AG09319 (cell line): ENCODE measurements at regions not wholly inside any gene's neighbourhood (a gene's known extent, or its start where the extent isn't known, plus 50 kb on each side); places are given as distances from the start of the nearest gene placed in this dataset.
A peak's percentile ranks its signal among the peaks of the same experiment; 100 is the strongest.

Source experiments
- DNase-seq: peaks from one replicate; pipeline ENCODE4 v3.0.0-alpha.2; 2010; ENCODE audit warnings: low read depth; ENCODE audit errors: extremely low read depth
- TF ChIP-seq, protein P1 (sequence below): IDR thresholded peaks from 2 replicates; pipeline ENCODE4 v1.5.1; 2011; ENCODE audit warnings: low read depth, mild to moderate bottlenecking, inconsistent platforms, low read length, moderate library complexity

DNA sequence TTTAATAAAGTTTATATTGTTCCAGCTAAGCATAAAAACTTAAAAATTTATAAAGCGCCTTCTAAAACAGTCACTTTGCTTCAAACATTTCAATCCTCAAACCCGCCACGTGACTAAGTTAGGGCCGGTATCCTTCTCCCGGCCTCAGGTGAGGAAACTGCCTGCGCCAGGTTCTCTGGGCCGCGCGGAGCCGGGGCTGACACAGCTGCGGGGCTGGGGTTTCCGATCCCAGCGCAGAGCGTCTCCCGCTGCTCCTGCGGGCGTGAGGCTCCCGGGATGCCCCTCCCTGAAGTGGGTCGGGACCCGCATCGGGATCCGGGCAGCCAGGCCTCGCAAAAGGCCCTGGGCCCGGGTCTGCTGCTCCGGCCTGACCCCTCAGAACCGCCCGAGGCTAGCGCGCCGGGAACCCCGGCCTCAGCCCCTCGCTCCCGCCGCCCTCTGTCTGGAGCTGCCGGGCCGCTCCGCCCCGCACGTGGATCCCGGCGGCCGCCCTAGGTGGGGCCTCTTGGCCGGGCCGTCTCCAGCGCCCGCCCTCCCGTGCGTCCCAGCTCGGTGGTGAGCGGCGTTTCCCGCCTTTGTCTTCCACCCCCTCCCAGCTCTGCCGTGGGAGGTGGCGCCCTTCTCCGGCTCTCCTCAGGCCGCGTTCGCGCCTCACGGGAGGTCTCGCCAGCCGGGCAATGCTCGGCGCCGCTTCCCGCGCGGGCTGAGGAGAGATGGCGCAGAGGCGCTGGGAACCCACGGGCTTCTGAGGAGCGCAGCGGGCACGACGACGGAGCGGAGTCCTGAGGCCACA, 267.9 kb downstream of the DLL1 start:
- no peak for DNase-seq
- TF ChIP-seq, protein P1, sequence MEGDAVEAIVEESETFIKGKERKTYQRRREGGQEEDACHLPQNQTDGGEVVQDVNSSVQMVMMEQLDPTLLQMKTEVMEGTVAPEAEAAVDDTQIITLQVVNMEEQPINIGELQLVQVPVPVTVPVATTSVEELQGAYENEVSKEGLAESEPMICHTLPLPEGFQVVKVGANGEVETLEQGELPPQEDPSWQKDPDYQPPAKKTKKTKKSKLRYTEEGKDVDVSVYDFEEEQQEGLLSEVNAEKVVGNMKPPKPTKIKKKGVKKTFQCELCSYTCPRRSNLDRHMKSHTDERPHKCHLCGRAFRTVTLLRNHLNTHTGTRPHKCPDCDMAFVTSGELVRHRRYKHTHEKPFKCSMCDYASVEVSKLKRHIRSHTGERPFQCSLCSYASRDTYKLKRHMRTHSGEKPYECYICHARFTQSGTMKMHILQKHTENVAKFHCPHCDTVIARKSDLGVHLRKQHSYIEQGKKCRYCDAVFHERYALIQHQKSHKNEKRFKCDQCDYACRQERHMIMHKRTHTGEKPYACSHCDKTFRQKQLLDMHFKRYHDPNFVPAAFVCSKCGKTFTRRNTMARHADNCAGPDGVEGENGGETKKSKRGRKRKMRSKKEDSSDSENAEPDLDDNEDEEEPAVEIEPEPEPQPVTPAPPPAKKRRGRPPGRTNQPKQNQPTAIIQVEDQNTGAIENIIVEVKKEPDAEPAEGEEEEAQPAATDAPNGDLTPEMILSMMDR: no peak

DNA sequence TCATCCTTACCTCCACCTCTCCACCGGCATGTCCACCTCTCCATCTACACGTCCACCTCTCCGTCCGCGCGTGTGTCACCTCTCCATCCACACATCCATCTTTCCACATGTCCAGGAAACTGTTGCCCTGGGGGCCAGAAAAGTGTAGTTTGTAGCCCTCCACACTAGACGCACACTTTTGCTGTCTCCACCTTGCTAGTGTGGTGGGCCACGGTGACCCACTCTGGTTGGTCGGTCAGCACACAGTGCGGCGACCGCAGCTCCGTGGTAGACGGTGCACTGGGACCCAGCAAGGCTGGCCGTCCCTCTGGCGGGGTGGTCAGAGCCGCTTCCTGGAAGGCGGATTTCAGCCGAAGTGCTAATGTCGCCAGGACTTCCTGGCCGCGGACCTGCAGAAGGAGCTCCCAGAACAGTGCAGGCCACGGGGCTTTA, 268.6 kb downstream of the DLL1 start:
- TF ChIP-seq, protein P1: no peak
- DNase-seq: no peak

DNA sequence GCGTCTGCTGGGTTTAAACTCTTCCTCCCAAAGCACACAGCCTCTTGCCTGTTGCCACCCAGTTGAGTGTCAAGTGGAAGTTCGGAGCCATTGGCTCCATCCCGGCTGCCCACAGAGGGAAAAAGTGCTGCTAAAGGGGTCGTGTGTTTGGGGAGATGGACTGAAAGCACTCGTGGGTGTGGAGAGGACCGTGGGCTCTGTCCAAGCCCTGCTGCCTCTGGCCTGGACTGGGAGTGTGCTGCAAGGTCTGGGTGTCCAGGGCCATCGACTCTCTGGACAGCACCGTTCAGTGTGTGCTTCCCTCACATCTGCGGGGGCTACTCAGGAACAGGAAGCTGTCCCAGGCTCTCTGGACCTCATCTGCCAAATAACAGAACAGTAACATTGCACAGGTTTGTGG, 269.3 kb downstream of the DLL1 start:
- TF ChIP-seq, protein P1: no peak
- no peak for DNase-seq

DNA sequence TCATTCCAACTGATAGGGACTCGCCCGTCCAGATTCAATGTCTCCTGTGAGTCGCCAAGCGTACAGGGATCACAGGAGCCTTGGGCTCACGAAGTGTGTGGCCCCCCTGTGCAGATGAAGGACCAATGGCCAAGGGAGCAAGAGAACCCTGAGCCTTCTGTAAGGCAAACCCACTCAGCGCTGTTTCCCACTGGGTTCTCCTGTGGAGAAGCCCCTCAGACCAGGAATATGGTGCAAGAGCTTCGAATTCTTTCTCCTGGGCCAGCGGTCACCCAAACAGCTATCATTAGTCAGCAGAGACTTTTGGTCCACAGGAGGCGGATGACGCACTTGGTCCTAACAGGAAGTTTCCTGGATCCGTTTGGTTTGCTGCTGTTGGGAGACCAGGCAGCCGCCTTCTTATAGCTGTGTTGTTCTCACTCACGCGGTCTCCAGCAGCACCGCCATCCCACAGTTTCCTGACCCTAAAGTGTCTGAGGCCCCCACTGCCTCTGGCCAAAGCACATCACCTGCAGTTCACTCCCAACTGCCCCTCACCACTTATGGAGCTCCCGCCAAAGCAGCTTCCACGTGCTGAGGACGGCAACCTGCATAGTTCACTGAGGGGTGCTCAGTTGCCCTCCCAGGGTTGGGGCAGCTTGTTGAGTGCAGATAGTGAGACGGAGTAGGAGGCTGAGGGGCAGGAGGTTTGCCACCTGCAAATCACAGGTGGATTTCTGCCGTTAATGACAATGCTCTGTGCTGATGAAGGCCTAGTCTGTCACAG, 268.6 kb downstream of the ERMARD start:
- TF ChIP-seq, protein P1: no peak
- DNase-seq: no peak

DNA sequence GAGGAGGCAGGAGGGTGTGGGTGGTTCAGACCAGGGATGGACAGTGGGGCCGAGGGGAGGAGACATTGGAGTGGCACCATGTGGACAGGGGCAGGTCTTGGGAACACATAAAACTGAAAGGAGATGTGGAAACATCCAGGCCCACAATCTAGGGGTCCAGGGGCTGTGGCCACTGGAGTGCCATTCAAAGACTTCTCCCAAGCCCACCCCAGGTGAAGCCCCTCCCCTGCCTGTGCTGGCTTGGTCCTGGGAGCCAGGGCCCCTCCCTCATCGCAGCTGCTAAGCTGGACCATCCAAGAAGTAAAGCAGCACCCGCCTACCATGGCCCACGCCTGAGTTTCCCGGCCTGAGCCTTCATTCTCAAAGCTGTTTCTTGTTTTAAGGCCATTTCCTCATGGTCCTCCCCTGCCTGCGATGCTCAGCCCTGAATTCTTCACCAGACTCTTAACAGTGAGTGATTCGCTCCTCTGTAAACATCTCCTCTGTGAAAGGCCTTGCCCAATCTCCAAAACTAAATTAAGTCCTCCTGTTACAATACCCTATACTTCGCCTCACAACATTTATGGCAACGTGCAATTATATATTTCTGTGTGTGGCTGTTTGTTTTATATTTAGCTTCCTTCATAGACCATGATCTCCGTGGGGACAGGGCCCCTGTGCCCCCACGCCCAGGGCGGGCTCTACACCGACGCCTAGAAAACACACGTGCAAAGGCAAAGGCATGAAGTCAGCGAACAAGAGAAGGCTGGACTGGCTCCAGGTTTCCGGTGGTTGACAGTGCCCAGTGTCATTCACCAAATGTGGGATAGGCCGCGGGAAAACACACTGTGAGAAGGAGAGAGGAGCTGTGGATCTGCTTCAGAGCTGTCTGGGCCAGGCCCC, 267.8 kb downstream of the ERMARD start:
- peak; percentile 69 for DNase-seq
- TF ChIP-seq, protein P1: no peak

DNA sequence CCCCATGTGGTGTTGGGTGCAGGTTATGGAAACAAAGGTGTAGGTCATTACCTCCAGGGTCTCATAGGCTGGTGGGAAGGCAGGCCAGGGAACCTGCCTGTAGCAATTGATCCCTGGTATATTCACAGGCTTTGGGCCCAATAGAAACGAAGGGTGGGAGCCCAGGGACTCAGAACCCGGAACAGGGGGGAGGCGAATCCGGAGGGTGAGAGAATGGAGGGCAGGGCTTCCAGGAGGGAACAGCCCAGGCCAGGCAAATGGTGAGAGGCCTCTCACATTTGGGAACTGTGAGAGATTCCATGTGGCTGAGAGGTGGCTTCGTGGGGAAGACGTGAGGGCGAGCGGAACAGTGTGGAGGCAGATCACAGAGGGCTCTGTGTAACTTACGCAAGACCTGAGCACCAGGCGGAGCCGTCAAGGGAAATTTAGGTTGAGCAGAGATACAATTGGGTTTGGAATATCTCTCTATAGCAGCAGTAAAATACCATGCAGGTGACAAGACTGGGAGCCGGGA, 267.1 kb downstream of the ERMARD start:
- TF ChIP-seq, protein P1: no peak
- no peak for DNase-seq
